ENCODE measurements at regions not wholly inside any gene's neighbourhood (a gene's known extent, or its start where the extent isn't known, plus 50 kb on each side); places are given as distances from the start of the nearest gene placed in this dataset.

DNA sequence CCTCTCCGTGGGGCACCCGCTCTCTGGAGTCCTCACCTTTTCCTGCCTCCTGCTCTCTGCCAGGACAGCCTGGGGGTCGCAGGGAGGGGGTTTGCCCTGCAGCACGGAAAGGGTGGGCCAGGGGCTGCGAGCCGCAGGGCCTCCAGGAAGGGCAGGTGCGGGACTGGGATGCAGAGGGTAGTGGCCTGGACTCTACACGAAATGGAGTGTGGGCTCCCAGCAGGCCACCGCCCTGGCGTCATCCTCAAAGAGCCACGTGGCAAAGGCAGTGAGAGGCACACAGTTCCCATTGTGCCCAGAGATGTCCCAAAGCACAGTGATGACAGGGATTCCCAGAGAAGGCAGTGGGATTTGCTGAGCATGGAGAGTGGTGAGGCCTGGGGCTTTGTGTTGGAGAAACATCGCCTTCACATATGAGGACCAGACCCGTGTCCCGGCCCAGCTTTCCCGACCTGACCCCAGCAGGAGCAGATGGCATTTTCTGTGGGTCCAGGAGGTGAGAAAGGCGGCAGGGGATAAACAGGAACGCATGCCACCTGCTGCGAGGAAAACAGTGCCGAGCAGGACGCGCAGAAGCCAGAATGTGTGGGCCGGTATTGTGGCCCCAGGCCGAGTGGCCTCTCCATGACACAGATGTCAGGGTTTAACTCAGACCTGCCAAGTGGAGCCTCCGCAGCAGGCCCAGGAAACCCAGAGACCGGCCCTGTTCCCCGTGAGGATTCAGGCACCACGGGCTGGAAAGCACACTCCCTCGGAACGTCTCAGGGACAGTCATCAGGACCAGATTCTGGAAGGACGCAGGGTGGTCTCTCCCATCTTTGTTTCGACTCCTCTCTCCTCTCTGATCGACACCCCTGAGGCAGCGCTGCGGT lies 855.5 kb upstream of the SALL3 start:
- 89 to 91% methylated on average over 34 of the region's 34 CpGs for WGBS, 2 donors
- intact Hi-C loops (cut with DNase I), result no loop called here
- Histone ChIP-seq H3K4me3 (no peak overlapping the region), H3K27me3 (peaks cover 0 to 12% (median 0%) of the 10 kb centered on the region in 3 donors), H3K27ac (no peak overlapping the region), H3K9me3 (peaks cover 0 to 3% (median 0%) of the 10 kb centered on the region in 4 donors), H3K36me3 (no peaks in the 10 kb centered on the region), H3K4me1 (no peaks in the 10 kb centered on the region)
- no peak for DNase-seq
- TF ChIP-seq, protein P1, sequence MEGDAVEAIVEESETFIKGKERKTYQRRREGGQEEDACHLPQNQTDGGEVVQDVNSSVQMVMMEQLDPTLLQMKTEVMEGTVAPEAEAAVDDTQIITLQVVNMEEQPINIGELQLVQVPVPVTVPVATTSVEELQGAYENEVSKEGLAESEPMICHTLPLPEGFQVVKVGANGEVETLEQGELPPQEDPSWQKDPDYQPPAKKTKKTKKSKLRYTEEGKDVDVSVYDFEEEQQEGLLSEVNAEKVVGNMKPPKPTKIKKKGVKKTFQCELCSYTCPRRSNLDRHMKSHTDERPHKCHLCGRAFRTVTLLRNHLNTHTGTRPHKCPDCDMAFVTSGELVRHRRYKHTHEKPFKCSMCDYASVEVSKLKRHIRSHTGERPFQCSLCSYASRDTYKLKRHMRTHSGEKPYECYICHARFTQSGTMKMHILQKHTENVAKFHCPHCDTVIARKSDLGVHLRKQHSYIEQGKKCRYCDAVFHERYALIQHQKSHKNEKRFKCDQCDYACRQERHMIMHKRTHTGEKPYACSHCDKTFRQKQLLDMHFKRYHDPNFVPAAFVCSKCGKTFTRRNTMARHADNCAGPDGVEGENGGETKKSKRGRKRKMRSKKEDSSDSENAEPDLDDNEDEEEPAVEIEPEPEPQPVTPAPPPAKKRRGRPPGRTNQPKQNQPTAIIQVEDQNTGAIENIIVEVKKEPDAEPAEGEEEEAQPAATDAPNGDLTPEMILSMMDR (IDR thresholded peaks at IDR 0.05), result no peak
- no peak for TF ChIP-seq POLR2A (IDR thresholded peaks at IDR 0.05)
- TF ChIP-seq POLR2AphosphoS5 (IDR thresholded peaks at IDR 0.05), result no peak

- Histone ChIP-seq H3K27me3 (peaks cover 0 to 17% (median 0%) of the 10 kb centered on the region in 3 donors), H3K27ac (no peak overlapping the region), H3K36me3 (no peaks in the 10 kb centered on the region), H3K9me3 (peaks cover 0 to 3% (median 0%) of the 10 kb centered on the region in 4 donors), H3K4me1 (no peaks in the 10 kb centered on the region), H3K4me3 (no peak overlapping the region)
- no peak for TF ChIP-seq EP300 (IDR thresholded peaks at IDR 0.05)
- TF ChIP-seq, protein P1 (IDR thresholded peaks at IDR 0.05), result no peak
- no peak for TF ChIP-seq POLR2A (IDR thresholded peaks at IDR 0.05)
- no peak for TF ChIP-seq POLR2AphosphoS5 (IDR thresholded peaks at IDR 0.05)
- intact Hi-C loops (cut with DNase I), result no loop called here
- no peak for DNase-seq
- 94% methylated on average over 7 of the region's 7 CpGs for WGBS, 2 donors
Observed at GRCh38 chr18:78125206-78125896, 854.3 kb upstream of the SALL3 start.

- no peak overlapping the region for H3K27ac ChIP-seq
- H3K27me3 ChIP-seq, result peaks cover 0 to 23% (median 0%) of the 10 kb centered on the region in 3 donors
- no peaks in the 10 kb centered on the region for H3K4me1 ChIP-seq
- TF ChIP-seq EP300 (IDR thresholded peaks at IDR 0.05) (no peak), POLR2A (IDR thresholded peaks at IDR 0.05) (no peak)
- TF ChIP-seq, protein P1 (IDR thresholded peaks at IDR 0.05), result no peak
- 94 to 95% methylated on average over 13 of the region's 13 CpGs for WGBS, 2 donors
- intact Hi-C loops (cut with DNase I), result no loop called here
- H3K36me3 ChIP-seq, result no peaks in the 10 kb centered on the region
- H3K4me3 ChIP-seq, result no peak overlapping the region
- H3K9me3 ChIP-seq, result peaks cover 0 to 3% (median 0%) of the 10 kb centered on the region in 4 donors
- no peak for DNase-seq
Observed at GRCh38 chr18:78126106-78126505, 853.5 kb upstream of the SALL3 start.

- DNase-seq, result no peak
- intact Hi-C loops (cut with DNase I), result no loop called here
- TF ChIP-seq, protein P1 (IDR thresholded peaks at IDR 0.05), result no peak
- TF ChIP-seq EP300 (IDR thresholded peaks at IDR 0.05), result no peak
- TF ChIP-seq POLR2AphosphoS5 (IDR thresholded peaks at IDR 0.05), result no peak
- TF ChIP-seq POLR2A (IDR thresholded peaks at IDR 0.05), result no peak
- 77 to 78% methylated on average over 21 of the region's 21 CpGs for WGBS, 2 donors
- H3K36me3 ChIP-seq, result no peaks in the 10 kb centered on the region
- peaks cover 0 to 3% (median 0%) of the 10 kb centered on the region in 4 donors for H3K9me3 ChIP-seq
- H3K4me1 ChIP-seq, result no peaks in the 10 kb centered on the region
- no peak overlapping the region for H3K4me3 ChIP-seq
- no peak overlapping the region for H3K27ac ChIP-seq
- H3K27me3 ChIP-seq, result peaks cover 0 to 23% (median 0%) of the 10 kb centered on the region in 3 donors
Observed at GRCh38 chr18:78126536-78126935, 853.1 kb upstream of the SALL3 start.

Data from sigmoid colon (tissue), 6 donors.